CD4-positive, alpha-beta T cell (primary cell): ENCODE measurements at regions not wholly inside any gene's neighbourhood (a gene's known extent, or its start where the extent isn't known, plus 50 kb on each side); places are given as distances from the start of the nearest gene placed in this dataset.

Source experiments
- ATAC-seq: fragments of 200-7000 bp; cut with Tn5 transposase; one replicate; pipeline ENCODE4 v1.10.0; 2022; ENCODE audit warnings: mild to moderate bottlenecking; ENCODE audit not compliant: poor library complexity
- CTCF ChIA-PET: fragments of 350-600 bp; sonication (Branson Sonifier 250); formaldehyde crosslinking; loops from one replicate; lab custom pipeline; 2021; ENCODE audit warnings: antibody characterized with exemption, inconsistent platforms; lab: Charles Lee
- POLR2A ChIA-PET: fragments of 350-600 bp; sonication (Branson Sonifier 250); formaldehyde crosslinking; loops from one replicate; lab custom pipeline; 2021; ENCODE audit warnings: antibody characterized with exemption, inconsistent platforms; lab: Charles Lee
- DNase-seq, 14 experiments: peaks; one replicate each; pipeline ENCODE4 v3.0.0-alpha.2; 2013 to 2020; ENCODE audit warnings: mixed read lengths in 2 of 14
- H3K27ac ChIP-seq, 2 donors: one replicate each; pipeline versions ENCODE4 v1.5.1 to v1.7.0; 2013; ENCODE audit warnings: low read length in 2 of 2, low read depth in 1 of 2, mild to moderate bottlenecking in 1 of 2
- H3K27me3 ChIP-seq, 2 experiments: 1 replicate in 1 of 2; 2 replicates in 1 of 2; pipeline versions ENCODE4 v1.6.1 to v1.7.0; 2013; ENCODE audit warnings: low read length in 2 of 2, control low read depth in 1 of 2, mild to moderate bottlenecking in 1 of 2, moderate library complexity in 1 of 2; ENCODE audit not compliant: insufficient read depth in 2 of 2, control insufficient read depth in 1 of 2
- H3K36me3 ChIP-seq: one replicate; pipeline ENCODE4 v1.6.1; 2013; ENCODE audit warnings: low read length, control low read depth; ENCODE audit not compliant: insufficient read depth
- H3K4me1 ChIP-seq: one replicate; pipeline ENCODE4 v1.6.1; 2013; ENCODE audit warnings: low read length, control low read depth; ENCODE audit not compliant: insufficient read depth
- H3K4me3 ChIP-seq: one replicate; pipeline ENCODE4 v1.5.1; 2013; ENCODE audit warnings: mild to moderate bottlenecking, low read length, moderate library complexity
- H3K9me3 ChIP-seq, 2 experiments: 1 replicate in 1 of 2; 2 replicates in 1 of 2; pipeline versions ENCODE4 v1.6.1 to v1.7.0; 2013; ENCODE audit warnings: low read length in 2 of 2, mild to moderate bottlenecking in 2 of 2, control low read depth in 1 of 2, moderate library complexity in 1 of 2; ENCODE audit not compliant: control insufficient read depth in 1 of 2, insufficient read depth in 1 of 2
- H3K27ac Mint-ChIP-seq: one replicate; pipeline ENCODE4 v1.8.0; 2020; ENCODE audit warnings: mixed read lengths
- H3K27me3 Mint-ChIP-seq: one replicate; pipeline ENCODE4 v1.8.0; 2021; ENCODE audit warnings: mixed read lengths
- H3K36me3 Mint-ChIP-seq: one replicate; pipeline ENCODE4 v1.8.0; 2021; ENCODE audit warnings: low read depth, mixed read lengths
- H3K4me1 Mint-ChIP-seq: one replicate; pipeline ENCODE4 v1.8.0; 2021; ENCODE audit warnings: low read depth, mixed read lengths
- H3K4me3 Mint-ChIP-seq: one replicate; pipeline ENCODE4 v1.8.0; 2020; ENCODE audit warnings: mild to moderate bottlenecking, mixed read lengths
- H3K9me3 Mint-ChIP-seq: one replicate; pipeline ENCODE4 v1.8.0; 2020; ENCODE audit warnings: mixed read lengths
- CTCF ChIP-seq: fragments of 200-600 bp; IDR thresholded peaks from one replicate; pipeline ENCODE4 v1.8.0; 2022; ENCODE audit warnings: antibody characterized with exemption, mild to moderate bottlenecking
- intact Hi-C, 2 experiments: fragments of 100-400 bp; cut with DNase I in 1 of 2; cut with micrococcal nuclease in 1 of 2; formaldehyde crosslinking; loops; one replicate each; pipeline versions ENCODE4 v1.15.1 to v1.9.0; 2023 to 2025; cut with DNase I, micrococcal nuclease

- Mint-ChIP-seq H3K27ac (no peak overlapping the region), H3K36me3 (peaks cover 3% of the 10 kb centered on the region), H3K4me3 (no peak overlapping the region), H3K9me3 (peaks cover 14% of the 10 kb centered on the region), H3K27me3 (peaks cover 31% of the 10 kb centered on the region), H3K4me1 (no peaks in the 10 kb centered on the region)
- POLR2A ChIA-PET, result interaction anchor here (0.6 kb wide), 1 partner anchor 89 kb away, joined by 3 read pairs; no protein-coding TSS in a partner anchor
- intact Hi-C loops, result no loop called here
- DNase-seq, result no peak
- no peak for ATAC-seq
- peaks cover 2 to 10% of the 10 kb centered on the region in 2 experiments for H3K27me3 ChIP-seq
- no peaks in the 10 kb centered on the region for H3K4me1 ChIP-seq
- H3K36me3 ChIP-seq, result no peaks in the 10 kb centered on the region
- H3K9me3 ChIP-seq, result peaks cover 3 to 34% of the 10 kb centered on the region in 2 experiments
- CTCF ChIA-PET, result no interaction called here
- H3K27ac ChIP-seq, result no peak overlapping the region
- no peak for TF ChIP-seq CTCF
- no peak overlapping the region for H3K4me3 ChIP-seq
Observed at GRCh38 chr5:54854883-54855581, 130.4 kb downstream of the ESM1 start.

- H3K27me3 ChIP-seq, result peaks cover 4 to 11% of the 10 kb centered on the region in 2 experiments
- Mint-ChIP-seq H3K4me3 (no peak overlapping the region), H3K27ac (no peak overlapping the region), H3K36me3 (no peaks in the 10 kb centered on the region), H3K27me3 (peaks cover 25% of the 10 kb centered on the region), H3K9me3 (no peaks in the 10 kb centered on the region), H3K4me1 (no peaks in the 10 kb centered on the region)
- POLR2A ChIA-PET, result no interaction called here
- CTCF ChIA-PET, result interaction anchor here (3.0 kb wide), 1 partner anchor 335 kb away, joined by 8 read pairs; the partner anchor contains the start of gene SNX18
- no peaks in the 10 kb centered on the region for H3K4me1 ChIP-seq
- DNase-seq, result no peak
- intact Hi-C loops, result no loop called here
- no peak for ATAC-seq
- TF ChIP-seq CTCF, result no peak
- H3K27ac ChIP-seq, result no peak overlapping the region
- no peaks in the 10 kb centered on the region for H3K36me3 ChIP-seq
- H3K4me3 ChIP-seq, result no peak overlapping the region
- H3K9me3 ChIP-seq, result peaks cover 3 to 10% of the 10 kb centered on the region in 2 experiments
Observed at GRCh38 chr5:54852007-54852406, 133.4 kb downstream of the ESM1 start.

GRCh38 chr5:54851449-54851848 lies 133.9 kb downstream of the ESM1 start:
- Mint-ChIP-seq H3K36me3 (no peaks in the 10 kb centered on the region), H3K4me3 (no peak overlapping the region), H3K4me1 (no peaks in the 10 kb centered on the region), H3K27me3 (peaks cover 25% of the 10 kb centered on the region), H3K9me3 (no peaks in the 10 kb centered on the region), H3K27ac (no peak overlapping the region)
- intact Hi-C loops, result no loop called here
- Histone ChIP-seq H3K9me3 (peaks cover 3 to 5% of the 10 kb centered on the region in 2 experiments), H3K27ac (no peak overlapping the region), H3K4me3 (no peak overlapping the region), H3K36me3 (no peaks in the 10 kb centered on the region), H3K4me1 (no peaks in the 10 kb centered on the region), H3K27me3 (peaks cover 4 to 11% of the 10 kb centered on the region in 2 experiments)
- no peak for ATAC-seq
- DNase-seq, result no peak
- no peak for TF ChIP-seq CTCF
- POLR2A ChIA-PET, result no interaction called here
- CTCF ChIA-PET, result interaction anchor here (1.2 to 3.0 kb wide), 2 partner anchors 16 to 334 kb away, joined by 5 to 8 read pairs; partner anchors contain the start of gene SNX18
